B cell (primary cell): ENCODE measurements at regions not wholly inside any gene's neighbourhood (a gene's known extent, or its start where the extent isn't known, plus 50 kb on each side); places are given as distances from the start of the nearest gene placed in this dataset.

ENCODE experiments used
- ATAC-seq: fragments of 200-7000 bp; cut with Tn5 transposase; one replicate; pipeline ENCODE4 v1.10.0; 2021; ENCODE audit warnings: low read depth, mild to moderate bottlenecking, moderate number of reproducible peaks, moderate library complexity
- CTCF ChIA-PET: fragments of 350-600 bp; sonication (Branson Sonifier 250); formaldehyde crosslinking; loops from one replicate; lab custom pipeline; 2021; ENCODE audit warnings: antibody characterized with exemption, inconsistent platforms; lab: Charles Lee
- POLR2A ChIA-PET: fragments of 350-600 bp; sonication (Branson Sonifier 250); formaldehyde crosslinking; loops from one replicate; lab custom pipeline; 2021; ENCODE audit warnings: antibody characterized with exemption; lab: Charles Lee
- DNase-seq: peaks from one replicate; pipeline ENCODE4 v3.0.0; 2013
- H2AFZ ChIP-seq: 2 replicates; pipeline ENCODE4 v1.6.1; 2012; ENCODE audit warnings: mild to moderate bottlenecking, low read depth, low read length; ENCODE audit not compliant: insufficient read depth, poor library complexity, severe bottlenecking
- H3K27ac ChIP-seq, 2 donors: 1 replicate in 1 of 2; 2 replicates in 1 of 2; pipeline ENCODE4 v1.5.1; 2012 to 2013; ENCODE audit warnings: low read length in 2 of 2, mild to moderate bottlenecking in 2 of 2, moderate library complexity in 1 of 2
- H3K27me3 ChIP-seq, 4 experiments: fragments of 200-600 bp in 1 of 4; sonication (generic) in 1 of 4; replicated peaks in 1 of 4; 1 replicate in 2 of 4; 2 replicates in 2 of 4; pipeline versions ENCODE4 v1.6.1 to v1.7.0; 2013 to 2016; ENCODE audit warnings: low read length in 3 of 4, mild to moderate bottlenecking in 2 of 4, mixed read lengths in 1 of 4, moderate library complexity in 1 of 4; ENCODE audit not compliant: insufficient read depth in 4 of 4, control insufficient read depth in 3 of 4; ENCODE audit errors: control extremely low read depth in 1 of 4
- H3K36me3 ChIP-seq, 2 experiments: replicated peaks in 1 of 2; 1 replicate in 1 of 2; 2 replicates in 1 of 2; pipeline versions ENCODE4 v1.6.1 to v1.7.1; 2013; ENCODE audit warnings: low read length in 1 of 2; ENCODE audit not compliant: insufficient read depth in 2 of 2, control insufficient read depth in 1 of 2; ENCODE audit errors: control extremely low read depth in 1 of 2, extremely low read depth in 1 of 2
- H3K4me1 ChIP-seq, 2 donors: fragments of 200-600 bp in 1 of 2; sonication (generic) in 1 of 2; 1 replicate in 1 of 2; 2 replicates in 1 of 2; pipeline versions ENCODE4 v1.5.1 to v1.6.1; 2013 to 2017; ENCODE audit warnings: low read length in 2 of 2; ENCODE audit not compliant: control insufficient read depth in 2 of 2, insufficient read depth in 2 of 2
- H3K4me2 ChIP-seq: replicated peaks from 2 replicates; pipeline ENCODE3; 2012; ENCODE audit warnings: mild to moderate bottlenecking, low read depth, low read length; ENCODE audit not compliant: poor library complexity, severe bottlenecking
- H3K4me3 ChIP-seq, 5 experiments: fragments of 200-600 bp in 1 of 5; sonication (generic) in 1 of 5; 1 replicate in 3 of 5; 2 replicates in 2 of 5; pipeline versions ENCODE4 v1.5.1 to v1.7.0; 2011 to 2016; ENCODE audit warnings: low read length in 4 of 5, mild to moderate bottlenecking in 4 of 5, low read depth in 2 of 5, control low read depth in 1 of 5, moderate library complexity in 1 of 5; ENCODE audit not compliant: insufficient read depth in 1 of 5; ENCODE audit errors: control extremely low read depth in 1 of 5, extremely low read depth in 1 of 5
- H3K79me2 ChIP-seq: fragments of 200-600 bp; sonication (generic); one replicate; pipeline ENCODE4 v1.6.0; 2016; ENCODE audit warnings: low read length; ENCODE audit not compliant: control insufficient read depth, insufficient read depth
- H3K9ac ChIP-seq: fragments of 200-600 bp; sonication (generic); 2 replicates; pipeline ENCODE4 v1.6.1; 2017; ENCODE audit warnings: mild to moderate bottlenecking, low read length, moderate library complexity
- H3K9me3 ChIP-seq, 3 donors: one replicate each; pipeline versions ENCODE4 v1.6.1 to v1.7.1; 2013; ENCODE audit warnings: low read length in 2 of 3; ENCODE audit not compliant: control insufficient read depth in 2 of 3, insufficient read depth in 1 of 3; ENCODE audit errors: control extremely low read depth in 1 of 3
- H4K20me1 ChIP-seq: 2 replicates; pipeline ENCODE4 v1.6.0; 2012; ENCODE audit warnings: mild to moderate bottlenecking, low read length; ENCODE audit not compliant: insufficient read depth, control insufficient read depth, poor library complexity, severe bottlenecking
- H3K27ac Mint-ChIP-seq: one replicate; pipeline ENCODE4 v1.8.0; 2021; ENCODE audit warnings: mixed read lengths
- H3K27me3 Mint-ChIP-seq: one replicate; pipeline ENCODE4 v1.8.0; 2021; ENCODE audit warnings: mixed read lengths
- H3K4me1 Mint-ChIP-seq: one replicate; pipeline ENCODE4 v1.8.0; 2021; ENCODE audit warnings: mixed read lengths
- H3K4me3 Mint-ChIP-seq: one replicate; pipeline ENCODE4 v1.8.0; 2021; ENCODE audit warnings: mixed read lengths
- H3K9me3 Mint-ChIP-seq: one replicate; pipeline ENCODE4 v1.8.0; 2022; ENCODE audit warnings: mixed read lengths; ENCODE audit not compliant: insufficient read depth
- EZH2 ChIP-seq: IDR thresholded peaks from 2 replicates; pipeline ENCODE4 v1.6.1; 2012; ENCODE audit warnings: borderline replicate concordance, low read depth, mild to moderate bottlenecking, moderate library complexity, low read length; ENCODE audit not compliant: insufficient read depth, poor library complexity, severe bottlenecking
- WGBS: methylation state at CpG from one replicate; pipeline ENCODE4 v1.1.5; 2013; ENCODE audit warnings: missing lambda C conversion rate; ENCODE audit not compliant: insufficient coverage; 5-methylcytosine and 5-hydroxymethylcytosine counted together
- intact Hi-C: fragments of 100-400 bp; cut with micrococcal nuclease; formaldehyde crosslinking; loops from one replicate; pipeline ENCODE4 v1.10.0; 2022
- TF ChIP-seq, protein P1 (sequence below): fragments of 200-600 bp; IDR thresholded peaks from one replicate; pipeline ENCODE4 v1.8.0; 2022; ENCODE audit warnings: antibody characterized with exemption, mild to moderate bottlenecking

DNA sequence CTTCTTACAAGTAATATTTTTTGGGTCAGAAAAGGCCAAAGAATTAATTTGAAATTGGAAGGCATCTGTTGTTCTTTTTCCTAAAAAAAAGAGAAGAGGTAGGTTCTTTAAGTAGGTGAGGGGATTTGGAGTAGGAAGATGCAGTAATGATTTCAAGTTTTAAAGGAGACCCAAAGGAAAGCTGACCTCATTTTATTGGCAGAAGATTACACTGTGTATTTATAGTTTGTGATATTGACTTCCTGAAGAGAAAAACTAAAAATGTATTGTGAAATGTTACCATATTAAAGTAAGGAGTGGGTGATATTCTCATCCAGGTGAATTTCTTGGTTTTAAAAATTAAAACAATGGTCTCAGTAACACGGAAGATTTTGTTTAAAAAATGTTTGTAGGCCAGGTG, 56.6 kb upstream of the CELF2 start:
- ATAC-seq (no peak), DNase-seq (no peak)
- Mint-ChIP-seq H3K27me3 (peaks cover 30% of the 10 kb centered on the region), H3K4me3 (no peak overlapping the region), H3K27ac (no peak overlapping the region), H3K4me1 (no peaks in the 10 kb centered on the region), H3K9me3 (no peaks in the 10 kb centered on the region)
- intact Hi-C loops: no loop called here
- Histone ChIP-seq H2AFZ (no peak overlapping the region), H3K9me3 (no peaks in the 10 kb centered on the region), H3K4me3 (no peak overlapping the region), H3K79me2 (no peaks in the 10 kb centered on the region), H3K27me3 (peaks cover 0 to 3% (median 1%) of the 10 kb centered on the region in 4 experiments), H3K9ac (no peak overlapping the region), H3K36me3 (no peaks in the 10 kb centered on the region), H3K4me2 (no peak overlapping the region), H3K4me1 (no peaks in the 10 kb centered on the region), H4K20me1 (no peaks in the 10 kb centered on the region), H3K27ac (no peak overlapping the region)
- no CpG with 5 or more reads among the region's 1 CpG for WGBS
- POLR2A ChIA-PET: no interaction called here
- TF ChIP-seq, protein P1, sequence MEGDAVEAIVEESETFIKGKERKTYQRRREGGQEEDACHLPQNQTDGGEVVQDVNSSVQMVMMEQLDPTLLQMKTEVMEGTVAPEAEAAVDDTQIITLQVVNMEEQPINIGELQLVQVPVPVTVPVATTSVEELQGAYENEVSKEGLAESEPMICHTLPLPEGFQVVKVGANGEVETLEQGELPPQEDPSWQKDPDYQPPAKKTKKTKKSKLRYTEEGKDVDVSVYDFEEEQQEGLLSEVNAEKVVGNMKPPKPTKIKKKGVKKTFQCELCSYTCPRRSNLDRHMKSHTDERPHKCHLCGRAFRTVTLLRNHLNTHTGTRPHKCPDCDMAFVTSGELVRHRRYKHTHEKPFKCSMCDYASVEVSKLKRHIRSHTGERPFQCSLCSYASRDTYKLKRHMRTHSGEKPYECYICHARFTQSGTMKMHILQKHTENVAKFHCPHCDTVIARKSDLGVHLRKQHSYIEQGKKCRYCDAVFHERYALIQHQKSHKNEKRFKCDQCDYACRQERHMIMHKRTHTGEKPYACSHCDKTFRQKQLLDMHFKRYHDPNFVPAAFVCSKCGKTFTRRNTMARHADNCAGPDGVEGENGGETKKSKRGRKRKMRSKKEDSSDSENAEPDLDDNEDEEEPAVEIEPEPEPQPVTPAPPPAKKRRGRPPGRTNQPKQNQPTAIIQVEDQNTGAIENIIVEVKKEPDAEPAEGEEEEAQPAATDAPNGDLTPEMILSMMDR: no peak
- no peak for TF ChIP-seq EZH2
- CTCF ChIA-PET: interaction anchor here (0.6 to 1.1 kb wide), 2 partner anchors 312 to 792 kb away, joined by 3 read pairs; no protein-coding TSS in a partner anchor

DNA sequence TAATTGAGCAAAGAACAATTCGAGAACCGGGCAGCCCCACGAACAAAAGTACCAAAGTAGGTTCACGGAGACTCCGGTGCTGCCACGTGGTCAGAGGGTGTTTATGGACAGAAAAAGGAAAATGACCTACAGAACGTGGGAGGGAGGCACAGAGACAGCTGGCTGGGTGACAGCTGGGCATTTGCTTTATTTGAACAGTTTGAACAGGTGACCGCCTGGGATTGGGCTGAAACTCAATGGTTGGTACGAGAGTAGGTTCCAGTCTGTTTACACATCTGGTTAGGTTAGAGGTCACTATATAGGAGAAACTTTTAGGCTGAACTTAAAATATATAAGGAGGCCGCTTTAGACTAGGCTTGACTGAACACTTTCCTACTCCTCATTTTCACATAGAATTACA, 50.6 kb upstream of the CELF2 start:
- CTCF ChIA-PET: no interaction called here
- Mint-ChIP-seq H3K27ac (no peak overlapping the region), H3K4me1 (no peaks in the 10 kb centered on the region), H3K9me3 (no peaks in the 10 kb centered on the region), H3K27me3 (peaks cover 35% of the 10 kb centered on the region), H3K4me3 (no peak overlapping the region)
- intact Hi-C loops: no loop called here
- no peaks in the 10 kb centered on the region for H3K27me3 ChIP-seq
- H3K79me2 ChIP-seq: no peaks in the 10 kb centered on the region
- 90% methylated on average over 9 of the region's 10 CpGs for WGBS
- no peaks in the 10 kb centered on the region for H3K9me3 ChIP-seq
- DNase-seq (no peak), ATAC-seq (no peak)
- H3K4me3 ChIP-seq: no peak overlapping the region
- POLR2A ChIA-PET: no interaction called here
- H3K27ac ChIP-seq: no peak overlapping the region
- H3K36me3 ChIP-seq: no peaks in the 10 kb centered on the region
- no peaks in the 10 kb centered on the region for H3K4me1 ChIP-seq
- H4K20me1 ChIP-seq: no peaks in the 10 kb centered on the region
- TF ChIP-seq, protein P1: no peak
- TF ChIP-seq EZH2: no peak
- no peak overlapping the region for H2AFZ ChIP-seq
- no peak overlapping the region for H3K4me2 ChIP-seq
- no peak overlapping the region for H3K9ac ChIP-seq
